ENCODE measurements at regions not wholly inside any gene's neighbourhood (a gene's known extent, or its start where the extent isn't known, plus 50 kb on each side); places are given as distances from the start of the nearest gene placed in this dataset.
"Not testable (repeated sequence)": the region's sequence is repeated elsewhere in the genome, so short reads cannot be mapped to it uniquely, and the experiment has no call there.

DNA sequence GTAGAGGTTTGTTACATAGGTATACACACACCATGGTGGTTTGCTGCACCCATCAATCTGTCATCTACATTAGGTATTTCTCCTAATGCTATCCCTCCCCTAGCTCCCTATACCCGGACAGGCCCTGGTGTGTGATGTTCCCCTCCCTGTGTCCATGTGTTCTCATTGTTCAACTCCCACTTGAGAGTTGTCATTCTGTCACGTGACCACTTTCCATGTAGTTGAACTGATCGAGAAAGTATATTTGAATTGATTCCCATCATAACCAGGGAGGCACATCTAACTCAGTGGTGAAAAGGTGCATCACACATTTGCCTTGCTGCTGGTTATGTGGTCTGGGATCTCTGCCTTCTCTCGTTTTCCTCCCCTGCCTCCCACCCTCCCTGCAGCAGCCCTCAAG is 491.4 kb downstream of the NTRK2 start:
- TF ChIP-seq, protein P1, sequence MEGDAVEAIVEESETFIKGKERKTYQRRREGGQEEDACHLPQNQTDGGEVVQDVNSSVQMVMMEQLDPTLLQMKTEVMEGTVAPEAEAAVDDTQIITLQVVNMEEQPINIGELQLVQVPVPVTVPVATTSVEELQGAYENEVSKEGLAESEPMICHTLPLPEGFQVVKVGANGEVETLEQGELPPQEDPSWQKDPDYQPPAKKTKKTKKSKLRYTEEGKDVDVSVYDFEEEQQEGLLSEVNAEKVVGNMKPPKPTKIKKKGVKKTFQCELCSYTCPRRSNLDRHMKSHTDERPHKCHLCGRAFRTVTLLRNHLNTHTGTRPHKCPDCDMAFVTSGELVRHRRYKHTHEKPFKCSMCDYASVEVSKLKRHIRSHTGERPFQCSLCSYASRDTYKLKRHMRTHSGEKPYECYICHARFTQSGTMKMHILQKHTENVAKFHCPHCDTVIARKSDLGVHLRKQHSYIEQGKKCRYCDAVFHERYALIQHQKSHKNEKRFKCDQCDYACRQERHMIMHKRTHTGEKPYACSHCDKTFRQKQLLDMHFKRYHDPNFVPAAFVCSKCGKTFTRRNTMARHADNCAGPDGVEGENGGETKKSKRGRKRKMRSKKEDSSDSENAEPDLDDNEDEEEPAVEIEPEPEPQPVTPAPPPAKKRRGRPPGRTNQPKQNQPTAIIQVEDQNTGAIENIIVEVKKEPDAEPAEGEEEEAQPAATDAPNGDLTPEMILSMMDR (IDR thresholded peaks at IDR 0.05) = not testable (repeated sequence)
- TF ChIP-seq, protein P2, sequence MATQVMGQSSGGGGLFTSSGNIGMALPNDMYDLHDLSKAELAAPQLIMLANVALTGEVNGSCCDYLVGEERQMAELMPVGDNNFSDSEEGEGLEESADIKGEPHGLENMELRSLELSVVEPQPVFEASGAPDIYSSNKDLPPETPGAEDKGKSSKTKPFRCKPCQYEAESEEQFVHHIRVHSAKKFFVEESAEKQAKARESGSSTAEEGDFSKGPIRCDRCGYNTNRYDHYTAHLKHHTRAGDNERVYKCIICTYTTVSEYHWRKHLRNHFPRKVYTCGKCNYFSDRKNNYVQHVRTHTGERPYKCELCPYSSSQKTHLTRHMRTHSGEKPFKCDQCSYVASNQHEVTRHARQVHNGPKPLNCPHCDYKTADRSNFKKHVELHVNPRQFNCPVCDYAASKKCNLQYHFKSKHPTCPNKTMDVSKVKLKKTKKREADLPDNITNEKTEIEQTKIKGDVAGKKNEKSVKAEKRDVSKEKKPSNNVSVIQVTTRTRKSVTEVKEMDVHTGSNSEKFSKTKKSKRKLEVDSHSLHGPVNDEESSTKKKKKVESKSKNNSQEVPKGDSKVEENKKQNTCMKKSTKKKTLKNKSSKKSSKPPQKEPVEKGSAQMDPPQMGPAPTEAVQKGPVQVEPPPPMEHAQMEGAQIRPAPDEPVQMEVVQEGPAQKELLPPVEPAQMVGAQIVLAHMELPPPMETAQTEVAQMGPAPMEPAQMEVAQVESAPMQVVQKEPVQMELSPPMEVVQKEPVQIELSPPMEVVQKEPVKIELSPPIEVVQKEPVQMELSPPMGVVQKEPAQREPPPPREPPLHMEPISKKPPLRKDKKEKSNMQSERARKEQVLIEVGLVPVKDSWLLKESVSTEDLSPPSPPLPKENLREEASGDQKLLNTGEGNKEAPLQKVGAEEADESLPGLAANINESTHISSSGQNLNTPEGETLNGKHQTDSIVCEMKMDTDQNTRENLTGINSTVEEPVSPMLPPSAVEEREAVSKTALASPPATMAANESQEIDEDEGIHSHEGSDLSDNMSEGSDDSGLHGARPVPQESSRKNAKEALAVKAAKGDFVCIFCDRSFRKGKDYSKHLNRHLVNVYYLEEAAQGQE (IDR thresholded peaks at IDR 0.05; ENCODE audit: insufficient read depth in 1 of 2, low read depth in 2 of 2, low read length in 1 of 2) = not testable (repeated sequence)
- TF ChIP-seq POLR2AphosphoS5 (IDR thresholded peaks at IDR 0.05; ENCODE audit: low read depth, low read length) = not testable (repeated sequence)
